Activated naive CD4-positive, alpha-beta T cell treated with anti-CD3 and anti-CD28 coated beads for 36 hours (primary cell): ENCODE measurements at regions not wholly inside any gene's neighbourhood (a gene's known extent, or its start where the extent isn't known, plus 50 kb on each side); places are given as distances from the start of the nearest gene placed in this dataset.

Experiments
- CTCF ChIA-PET: fragments of 350-600 bp; sonication (Branson Sonifier 250); formaldehyde crosslinking; loops from one replicate; lab custom pipeline; 2021; ENCODE audit warnings: antibody characterized with exemption; lab: Charles Lee
- DNase-seq: peaks from one replicate; pipeline ENCODE4 v3.0.0-alpha.2; 2020
- H3K27ac Mint-ChIP-seq: one replicate; pipeline ENCODE4 v1.8.0; 2021; ENCODE audit warnings: mild to moderate bottlenecking, mixed read lengths
- H3K27me3 Mint-ChIP-seq: one replicate; pipeline ENCODE4 v1.8.0; 2021; ENCODE audit warnings: low read depth, mixed read lengths
- H3K36me3 Mint-ChIP-seq: one replicate; pipeline ENCODE4 v1.8.0; 2021; ENCODE audit warnings: low read depth, mixed read lengths
- H3K4me1 Mint-ChIP-seq: one replicate; pipeline ENCODE4 v1.8.0; 2021; ENCODE audit warnings: low read depth, mixed read lengths
- H3K4me3 Mint-ChIP-seq: one replicate; pipeline ENCODE4 v1.8.0; 2021; ENCODE audit warnings: mild to moderate bottlenecking, moderate library complexity, mixed read lengths
- H3K9me3 Mint-ChIP-seq: one replicate; pipeline ENCODE4 v1.8.0; 2021; ENCODE audit warnings: mixed read lengths
- intact Hi-C: fragments of 100-400 bp; cut with micrococcal nuclease; formaldehyde crosslinking; loops from one replicate; pipeline ENCODE4 v1.15.1; 2023

GRCh38 chr18:55064760-55065159 lies 105.5 kb upstream of the CCDC68 start:
- H3K4me1 Mint-ChIP-seq: no peaks in the 10 kb centered on the region
- intact Hi-C loops: no loop called here
- H3K27ac Mint-ChIP-seq: no peak overlapping the region
- DNase-seq: no peak
- H3K27me3 Mint-ChIP-seq: peaks cover 3% of the 10 kb centered on the region
- no peak overlapping the region for H3K4me3 Mint-ChIP-seq
- CTCF ChIA-PET: no interaction called here
- no peaks in the 10 kb centered on the region for H3K9me3 Mint-ChIP-seq
- H3K36me3 Mint-ChIP-seq: no peaks in the 10 kb centered on the region

- no peak for DNase-seq
- Mint-ChIP-seq H3K4me1 (no peaks in the 10 kb centered on the region), H3K27ac (no peak overlapping the region), H3K27me3 (no peaks in the 10 kb centered on the region), H3K9me3 (no peaks in the 10 kb centered on the region), H3K36me3 (no peaks in the 10 kb centered on the region), H3K4me3 (no peak overlapping the region)
- intact Hi-C loops: no loop called here
- CTCF ChIA-PET: no interaction called here
Measured at GRCh38 chr18:55064073-55064472, 104.8 kb upstream of the CCDC68 start.

GRCh38 chr18:55054021-55054990 lies 95.0 kb upstream of the CCDC68 start:
- DNase-seq: no peak
- Mint-ChIP-seq H3K36me3 (no peaks in the 10 kb centered on the region), H3K27ac (no peak overlapping the region), H3K9me3 (no peaks in the 10 kb centered on the region), H3K4me3 (no peak overlapping the region), H3K4me1 (no peaks in the 10 kb centered on the region), H3K27me3 (peaks cover 7% of the 10 kb centered on the region)
- CTCF ChIA-PET: interaction anchor here (0.6 kb wide), 2 partner anchors 78 to 1638 kb away, joined by 3 read pairs; no protein-coding TSS in a partner anchor
- intact Hi-C loops: no loop called here

- Mint-ChIP-seq H3K4me1 (no peaks in the 10 kb centered on the region), H3K4me3 (no peak overlapping the region), H3K27ac (no peak overlapping the region), H3K9me3 (no peaks in the 10 kb centered on the region), H3K36me3 (no peaks in the 10 kb centered on the region), H3K27me3 (no peaks in the 10 kb centered on the region)
- DNase-seq: no peak
- CTCF ChIA-PET: no interaction called here
- intact Hi-C loops: no loop called here
Measured at GRCh38 chr18:55048892-55049291, 89.6 kb upstream of the CCDC68 start.

- DNase-seq: no peak
- Mint-ChIP-seq H3K9me3 (no peaks in the 10 kb centered on the region), H3K4me1 (no peaks in the 10 kb centered on the region), H3K36me3 (no peaks in the 10 kb centered on the region), H3K27me3 (no peaks in the 10 kb centered on the region), H3K4me3 (no peak overlapping the region), H3K27ac (no peak overlapping the region)
- CTCF ChIA-PET: no interaction called here
- intact Hi-C loops: no loop called here
Measured at GRCh38 chr18:55047546-55047945, 88.3 kb upstream of the CCDC68 start.

GRCh38 chr18:55041366-55041765 lies 82.1 kb upstream of the CCDC68 start:
- no peaks in the 10 kb centered on the region for H3K27me3 Mint-ChIP-seq
- H3K36me3 Mint-ChIP-seq: no peaks in the 10 kb centered on the region
- no peak overlapping the region for H3K27ac Mint-ChIP-seq
- no peak overlapping the region for H3K4me3 Mint-ChIP-seq
- DNase-seq: no peak
- intact Hi-C loops: no loop called here
- no peaks in the 10 kb centered on the region for H3K4me1 Mint-ChIP-seq
- H3K9me3 Mint-ChIP-seq: no peaks in the 10 kb centered on the region
- CTCF ChIA-PET: no interaction called here

GRCh38 chr18:55038162-55038561 lies 78.9 kb upstream of the CCDC68 start:
- intact Hi-C loops: no loop called here
- CTCF ChIA-PET: no interaction called here
- Mint-ChIP-seq H3K27me3 (no peaks in the 10 kb centered on the region), H3K4me1 (no peaks in the 10 kb centered on the region), H3K27ac (no peak overlapping the region), H3K36me3 (no peaks in the 10 kb centered on the region), H3K9me3 (no peaks in the 10 kb centered on the region), H3K4me3 (no peak overlapping the region)
- DNase-seq: no peak

- peaks cover 7% of the 10 kb centered on the region for H3K27me3 Mint-ChIP-seq
- no peaks in the 10 kb centered on the region for H3K36me3 Mint-ChIP-seq
- H3K4me3 Mint-ChIP-seq: no peak overlapping the region
- H3K27ac Mint-ChIP-seq: no peak overlapping the region
- no peaks in the 10 kb centered on the region for H3K9me3 Mint-ChIP-seq
- DNase-seq: no peak
- H3K4me1 Mint-ChIP-seq: no peaks in the 10 kb centered on the region
- intact Hi-C loops: no loop called here
- CTCF ChIA-PET: no interaction called here
Measured at GRCh38 chr18:55034742-55035141, 75.5 kb upstream of the CCDC68 start.

GRCh38 chr18:55031979-55032378 lies 72.7 kb upstream of the CCDC68 start:
- Mint-ChIP-seq H3K4me3 (no peak overlapping the region), H3K9me3 (no peaks in the 10 kb centered on the region), H3K36me3 (no peaks in the 10 kb centered on the region), H3K27ac (no peak overlapping the region), H3K4me1 (no peaks in the 10 kb centered on the region), H3K27me3 (peaks cover 7% of the 10 kb centered on the region)
- no peak for DNase-seq
- intact Hi-C loops: no loop called here
- CTCF ChIA-PET: no interaction called here

GRCh38 chr18:55031576-55031975 lies 72.3 kb upstream of the CCDC68 start:
- no peaks in the 10 kb centered on the region for H3K4me1 Mint-ChIP-seq
- H3K36me3 Mint-ChIP-seq: no peaks in the 10 kb centered on the region
- intact Hi-C loops: no loop called here
- H3K4me3 Mint-ChIP-seq: no peak overlapping the region
- no peak for DNase-seq
- H3K9me3 Mint-ChIP-seq: no peaks in the 10 kb centered on the region
- no peak overlapping the region for H3K27ac Mint-ChIP-seq
- H3K27me3 Mint-ChIP-seq: peaks cover 7% of the 10 kb centered on the region
- CTCF ChIA-PET: no interaction called here

- DNase-seq: no peak
- CTCF ChIA-PET: no interaction called here
- no peak overlapping the region for H3K27ac Mint-ChIP-seq
- H3K9me3 Mint-ChIP-seq: no peaks in the 10 kb centered on the region
- H3K36me3 Mint-ChIP-seq: no peaks in the 10 kb centered on the region
- intact Hi-C loops: no loop called here
- H3K4me3 Mint-ChIP-seq: no peak overlapping the region
- H3K27me3 Mint-ChIP-seq: peaks cover 7% of the 10 kb centered on the region
- H3K4me1 Mint-ChIP-seq: no peaks in the 10 kb centered on the region
Measured at GRCh38 chr18:55031164-55031563, 71.9 kb upstream of the CCDC68 start.

- no peak for DNase-seq
- Mint-ChIP-seq H3K4me1 (peaks cover 3% of the 10 kb centered on the region), H3K27ac (no peak overlapping the region), H3K36me3 (no peaks in the 10 kb centered on the region), H3K27me3 (no peaks in the 10 kb centered on the region), H3K9me3 (no peaks in the 10 kb centered on the region), H3K4me3 (no peak overlapping the region)
- intact Hi-C loops: no loop called here
- CTCF ChIA-PET: interaction anchor here (0.6 to 0.7 kb wide), 2 partner anchors 666 to 917 kb away, joined by 3 to 4 read pairs; no protein-coding TSS in a partner anchor
Measured at GRCh38 chr18:55024564-55024963, 65.3 kb upstream of the CCDC68 start.

- CTCF ChIA-PET: no interaction called here
- DNase-seq: no peak
- no peaks in the 10 kb centered on the region for H3K27me3 Mint-ChIP-seq
- no peaks in the 10 kb centered on the region for H3K4me1 Mint-ChIP-seq
- intact Hi-C loops: no loop called here
- no peaks in the 10 kb centered on the region for H3K9me3 Mint-ChIP-seq
- H3K36me3 Mint-ChIP-seq: no peaks in the 10 kb centered on the region
- H3K27ac Mint-ChIP-seq: no peak overlapping the region
- no peak overlapping the region for H3K4me3 Mint-ChIP-seq
Measured at GRCh38 chr18:55018602-55019001, 59.3 kb upstream of the CCDC68 start.
